T follicular helper cell (primary cell): ENCODE measurements at regions not wholly inside any gene's neighbourhood (a gene's known extent, or its start where the extent isn't known, plus 50 kb on each side); places are given as distances from the start of the nearest gene placed in this dataset.
"Not testable (repeated sequence)": the region's sequence is repeated elsewhere in the genome, so short reads cannot be mapped to it uniquely, and the experiment has no call there.

Experiments used
- DNase-seq: peaks from one replicate; pipeline ENCODE4 v3.0.0-alpha.2; 2020; ENCODE audit warnings: low read depth

GRCh38 chr9:115880221-115880885 is 273.2 kb upstream of the PAPPA start:
- DNase-seq, result no peak

GRCh38 chr9:115882911-115883310 is 270.7 kb upstream of the PAPPA start:
- no peak for DNase-seq

- no peak for DNase-seq
These were observed 269.9 kb upstream of the PAPPA start for GRCh38 chr9:115883467-115884329.

- no peak for DNase-seq
These were observed 268.7 kb upstream of the PAPPA start for GRCh38 chr9:115884846-115885245.

GRCh38 chr9:115888131-115888530 is 265.5 kb upstream of the PAPPA start:
- DNase-seq, result no peak

- no peak for DNase-seq
These were observed 261.7 kb upstream of the PAPPA start for GRCh38 chr9:115891929-115892328.

- not testable (repeated sequence) for DNase-seq
These were observed 255.1 kb upstream of the PAPPA start for GRCh38 chr9:115898478-115898877.

GRCh38 chr9:115900698-115901097 is 252.9 kb upstream of the PAPPA start:
- DNase-seq, result no peak

GRCh38 chr9:115910959-115911358 is 242.6 kb upstream of the PAPPA start:
- no peak for DNase-seq

- DNase-seq, result no peak
These were observed 241.5 kb upstream of the PAPPA start for GRCh38 chr9:115912086-115912485.

- DNase-seq, result no peak
These were observed 239.9 kb upstream of the PAPPA start for GRCh38 chr9:115913696-115914095.

- DNase-seq, result no peak
These were observed 239.3 kb upstream of the PAPPA start for GRCh38 chr9:115914291-115914690.

GRCh38 chr9:115921301-115921700 is 232.3 kb upstream of the PAPPA start:
- DNase-seq, result no peak

GRCh38 chr9:115922444-115922843 is 231.1 kb upstream of the PAPPA start:
- DNase-seq, result no peak

- no peak for DNase-seq
These were observed 230.2 kb upstream of the PAPPA start for GRCh38 chr9:115923410-115923809.

- no peak for DNase-seq
These were observed 229.5 kb upstream of the PAPPA start for GRCh38 chr9:115923903-115924668.

GRCh38 chr9:115924669-115924987 is 229.0 kb upstream of the PAPPA start:
- DNase-seq, result no peak

GRCh38 chr9:115925424-115925823 is 228.2 kb upstream of the PAPPA start:
- DNase-seq, result no peak

- no peak for DNase-seq
These were observed 223.1 kb upstream of the PAPPA start for GRCh38 chr9:115930472-115930871.

GRCh38 chr9:115938479-115938878 is 215.1 kb upstream of the PAPPA start:
- DNase-seq, result no peak

GRCh38 chr9:115939065-115939765 is 214.4 kb upstream of the PAPPA start:
- DNase-seq, result no peak
